ENCODE measurements at regions not wholly inside any gene's neighbourhood (a gene's known extent, or its start where the extent isn't known, plus 50 kb on each side); places are given as distances from the start of the nearest gene placed in this dataset.
"Not testable (repeated sequence)": the region's sequence is repeated elsewhere in the genome, so short reads cannot be mapped to it uniquely, and the experiment has no call there.

DNA sequence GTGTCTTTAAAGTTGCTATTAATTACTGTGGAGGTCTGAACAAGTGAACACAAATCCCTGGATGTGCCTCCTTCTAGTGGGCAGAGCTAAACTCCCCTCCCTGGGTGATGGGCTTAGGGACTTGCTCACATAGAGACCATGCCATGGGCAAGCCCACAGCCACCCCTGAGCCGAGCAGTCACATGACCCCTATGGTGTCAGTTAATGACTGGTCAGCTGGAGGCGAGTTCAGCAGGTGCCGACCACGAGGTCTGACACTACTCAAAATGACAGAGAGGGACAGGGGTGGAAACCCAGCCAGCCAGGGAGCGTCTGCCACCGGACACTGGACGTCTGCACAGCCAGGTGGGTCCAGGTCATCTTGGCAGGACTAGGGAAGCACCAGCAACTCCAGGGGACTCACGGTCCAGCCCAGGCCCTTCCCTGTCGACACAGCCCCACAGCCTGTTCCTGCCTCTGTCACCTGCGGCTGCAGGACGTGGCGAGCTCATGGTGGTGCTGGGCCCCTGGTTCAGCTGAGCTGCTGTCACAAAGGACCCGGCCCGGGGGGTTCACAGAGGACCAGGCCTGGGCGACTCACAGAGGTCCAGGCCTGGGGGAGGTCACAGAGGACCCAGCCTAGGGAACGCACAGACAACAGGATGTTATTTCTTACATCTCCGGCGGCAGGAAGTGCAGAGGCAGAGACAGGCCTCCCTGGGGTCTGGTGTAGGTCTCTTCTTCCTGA, 135.0 kb downstream of the BRD1 start:
- H3K27me3 Mint-ChIP-seq = no peaks in the 10 kb centered on the region
- H3K27ac Mint-ChIP-seq = no peak overlapping the region
- no peaks in the 10 kb centered on the region for H3K4me1 Mint-ChIP-seq
- CTCF ChIA-PET = no interaction called here
- no peak overlapping the region for H3K4me3 Mint-ChIP-seq
- POLR2A ChIA-PET = no interaction called here
- H3K36me3 Mint-ChIP-seq (ENCODE audit: low read depth) = no peaks in the 10 kb centered on the region
- H3K9me3 Mint-ChIP-seq = peaks cover 3% of the 10 kb centered on the region
- DNase-seq = no peak

DNA sequence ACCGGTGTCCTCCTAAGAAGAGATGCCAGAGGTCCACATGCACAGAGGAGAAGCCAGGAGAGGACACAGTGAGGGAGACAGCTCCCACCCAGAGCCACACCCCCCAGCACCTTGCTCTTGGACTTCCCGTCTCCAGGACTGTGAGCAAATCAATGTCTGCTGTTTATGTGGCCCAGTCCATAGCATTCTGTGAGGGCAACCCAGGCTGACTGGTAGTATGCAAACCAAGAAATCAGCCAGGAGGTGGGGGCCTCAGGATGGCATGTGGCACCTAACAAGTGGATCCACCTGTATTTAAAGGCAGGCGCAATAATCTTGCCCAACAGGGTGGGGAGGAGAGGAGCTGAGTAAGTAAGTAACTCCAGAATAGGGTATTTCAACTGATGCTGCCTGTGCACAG, 136.4 kb downstream of the BRD1 start:
- no peaks in the 10 kb centered on the region for H3K27me3 Mint-ChIP-seq
- no peak overlapping the region for H3K4me3 Mint-ChIP-seq
- no peak overlapping the region for H3K27ac Mint-ChIP-seq
- no peaks in the 10 kb centered on the region for H3K36me3 Mint-ChIP-seq (ENCODE audit: low read depth)
- no peaks in the 10 kb centered on the region for H3K4me1 Mint-ChIP-seq
- no peaks in the 10 kb centered on the region for H3K9me3 Mint-ChIP-seq
- POLR2A ChIA-PET = no interaction called here
- CTCF ChIA-PET = no interaction called here
- no peak for DNase-seq

- no peak for DNase-seq
- no peaks in the 10 kb centered on the region for H3K9me3 Mint-ChIP-seq
- H3K4me3 Mint-ChIP-seq = no peak overlapping the region
- no peaks in the 10 kb centered on the region for H3K4me1 Mint-ChIP-seq
- ChIA-PET POLR2A (no interaction called here), CTCF (no interaction called here)
- no peaks in the 10 kb centered on the region for H3K27me3 Mint-ChIP-seq
- H3K27ac Mint-ChIP-seq = no peak overlapping the region
- no peaks in the 10 kb centered on the region for H3K36me3 Mint-ChIP-seq (ENCODE audit: low read depth)
Observed at GRCh38 chr22:49690454-49690853, 137.2 kb downstream of the BRD1 start.

GRCh38 chr22:49689858-49690257, 137.8 kb downstream of the BRD1 start:
- Mint-ChIP-seq H3K4me3 (no peak overlapping the region), H3K27me3 (no peaks in the 10 kb centered on the region), H3K36me3 (ENCODE audit: low read depth) (no peaks in the 10 kb centered on the region), H3K9me3 (no peaks in the 10 kb centered on the region), H3K4me1 (no peaks in the 10 kb centered on the region), H3K27ac (no peak overlapping the region)
- CTCF ChIA-PET = no interaction called here
- POLR2A ChIA-PET = no interaction called here
- no peak for DNase-seq

- ChIA-PET CTCF (no interaction called here), POLR2A (no interaction called here)
- no peaks in the 10 kb centered on the region for H3K27me3 Mint-ChIP-seq
- no peak overlapping the region for H3K4me3 Mint-ChIP-seq
- no peak for DNase-seq
- no peaks in the 10 kb centered on the region for H3K9me3 Mint-ChIP-seq
- no peaks in the 10 kb centered on the region for H3K36me3 Mint-ChIP-seq (ENCODE audit: low read depth)
- H3K27ac Mint-ChIP-seq = no peak overlapping the region
- H3K4me1 Mint-ChIP-seq = no peaks in the 10 kb centered on the region
Observed at GRCh38 chr22:49689255-49689770, 138.4 kb downstream of the BRD1 start.

- peaks cover 4% of the 10 kb centered on the region for H3K27me3 Mint-ChIP-seq
- no peak overlapping the region for H3K27ac Mint-ChIP-seq
- no peaks in the 10 kb centered on the region for H3K9me3 Mint-ChIP-seq
- ChIA-PET CTCF (no interaction called here), POLR2A (no interaction called here)
- H3K4me1 Mint-ChIP-seq = no peaks in the 10 kb centered on the region
- H3K4me3 Mint-ChIP-seq = no peak overlapping the region
- DNase-seq = no peak
- no peaks in the 10 kb centered on the region for H3K36me3 Mint-ChIP-seq (ENCODE audit: low read depth)
Observed at GRCh38 chr22:49688516-49689254, 139.0 kb downstream of the BRD1 start.

- no peak overlapping the region for H3K4me3 Mint-ChIP-seq
- H3K9me3 Mint-ChIP-seq = no peaks in the 10 kb centered on the region
- POLR2A ChIA-PET = no interaction called here
- no peaks in the 10 kb centered on the region for H3K36me3 Mint-ChIP-seq (ENCODE audit: low read depth)
- no peak for DNase-seq
- H3K27me3 Mint-ChIP-seq = peaks cover 9% of the 10 kb centered on the region
- no peak overlapping the region for H3K27ac Mint-ChIP-seq
- CTCF ChIA-PET = no interaction called here
- H3K4me1 Mint-ChIP-seq = no peaks in the 10 kb centered on the region
Observed at GRCh38 chr22:49687786-49688515, 139.7 kb downstream of the BRD1 start.

GRCh38 chr22:49687333-49687732, 140.3 kb downstream of the BRD1 start:
- ChIA-PET POLR2A (no interaction called here), CTCF (no interaction called here)
- no peak overlapping the region for H3K4me3 Mint-ChIP-seq
- no peaks in the 10 kb centered on the region for H3K36me3 Mint-ChIP-seq (ENCODE audit: low read depth)
- H3K4me1 Mint-ChIP-seq = no peaks in the 10 kb centered on the region
- H3K27me3 Mint-ChIP-seq = peaks cover 9% of the 10 kb centered on the region
- no peak for DNase-seq
- no peak overlapping the region for H3K27ac Mint-ChIP-seq
- no peaks in the 10 kb centered on the region for H3K9me3 Mint-ChIP-seq

DNA sequence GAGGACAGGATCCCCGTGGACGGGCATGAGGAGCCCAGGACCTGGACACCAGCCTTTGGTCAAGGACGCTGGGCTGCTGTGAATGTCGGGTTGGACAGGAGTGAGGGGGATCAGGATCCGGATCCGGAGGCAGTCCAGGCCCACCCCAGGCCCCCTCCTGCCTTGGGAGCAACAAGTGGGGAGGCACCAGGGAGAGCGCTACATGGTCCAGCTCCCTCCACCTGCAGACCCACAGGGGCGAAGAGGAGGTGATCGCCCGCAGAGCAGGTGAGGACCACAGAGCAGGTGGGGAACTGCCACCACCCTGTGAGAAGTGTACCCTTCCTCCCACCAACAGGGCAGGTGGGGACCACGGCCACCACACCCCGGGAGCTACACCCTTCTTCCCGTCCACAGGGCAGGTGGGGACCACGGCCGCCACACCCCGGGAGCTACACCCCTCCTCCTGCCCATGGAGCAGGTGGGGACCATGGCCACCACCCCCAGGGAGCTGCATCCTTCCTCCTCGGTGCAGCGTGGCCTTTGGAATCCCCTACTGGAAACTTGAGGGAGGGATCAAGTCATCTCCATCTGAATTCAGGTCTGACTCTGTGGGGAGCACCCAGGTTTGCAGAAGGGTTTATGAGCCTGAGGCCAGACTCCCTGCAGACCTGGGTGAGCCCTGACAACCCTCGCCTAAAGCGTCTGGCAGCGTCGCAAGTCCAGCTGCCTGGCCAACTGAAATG, 141.0 kb downstream of the BRD1 start:
- CTCF ChIA-PET = interaction anchor here (0.6 kb wide), 1 partner anchor 92 kb away, joined by 3 read pairs; no protein-coding TSS in a partner anchor
- H3K9me3 Mint-ChIP-seq = no peaks in the 10 kb centered on the region

GRCh38 chr22:49685686-49686085, 142.0 kb downstream of the BRD1 start:
- ChIA-PET CTCF (no interaction called here), POLR2A (no interaction called here)
- Mint-ChIP-seq H3K4me1 (no peaks in the 10 kb centered on the region), H3K27me3 (peaks cover 9% of the 10 kb centered on the region), H3K9me3 (no peaks in the 10 kb centered on the region), H3K4me3 (no peak overlapping the region), H3K27ac (no peak overlapping the region), H3K36me3 (ENCODE audit: low read depth) (no peaks in the 10 kb centered on the region)
- DNase-seq = no peak

More for the DNA sequence above, 141.0 kb downstream of the BRD1 start:
- Mint-ChIP-seq H3K4me3 (no peak overlapping the region), H3K27ac (no peak overlapping the region), H3K36me3 (ENCODE audit: low read depth) (no peaks in the 10 kb centered on the region), H3K4me1 (no peaks in the 10 kb centered on the region), H3K27me3 (peaks cover 9% of the 10 kb centered on the region)
- POLR2A ChIA-PET = no interaction called here
- DNase-seq = no peak

- ChIA-PET CTCF (no interaction called here), POLR2A (no interaction called here)
- Mint-ChIP-seq H3K27me3 (peaks cover 12% of the 10 kb centered on the region), H3K27ac (no peak overlapping the region), H3K4me1 (no peaks in the 10 kb centered on the region), H3K36me3 (ENCODE audit: low read depth) (no peaks in the 10 kb centered on the region), H3K4me3 (no peak overlapping the region), H3K9me3 (no peaks in the 10 kb centered on the region)
- DNase-seq = no peak
Observed at GRCh38 chr22:49685116-49685515, 142.6 kb downstream of the BRD1 start.

DNA sequence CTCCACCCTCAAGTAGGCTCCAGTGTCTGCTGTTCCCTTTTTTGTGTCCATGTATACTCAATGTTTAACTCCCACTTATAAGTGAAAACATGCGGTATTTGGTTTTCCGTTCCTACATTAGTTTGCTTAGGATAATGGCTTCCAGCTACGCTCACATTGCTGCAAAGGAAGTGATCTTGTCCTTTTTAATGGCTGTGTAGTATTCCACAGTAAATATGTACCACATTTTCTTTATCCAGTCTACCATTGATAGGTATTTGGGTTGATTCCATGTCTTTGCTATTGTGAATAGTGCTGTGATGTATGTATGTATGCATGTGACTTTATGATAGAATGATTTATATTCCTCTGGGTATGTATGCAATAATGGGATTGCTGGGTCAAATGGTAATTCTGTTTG, 144.6 kb downstream of the BRD1 start:
- Mint-ChIP-seq H3K4me1 (no peaks in the 10 kb centered on the region), H3K36me3 (ENCODE audit: low read depth) (no peaks in the 10 kb centered on the region), H3K27me3 (peaks cover 24% of the 10 kb centered on the region), H3K27ac (no peak overlapping the region), H3K4me3 (no peak overlapping the region), H3K9me3 (no peaks in the 10 kb centered on the region)
- no peak for DNase-seq
- ChIA-PET CTCF (no interaction called here), POLR2A (no interaction called here)

GRCh38 chr22:49680819-49681218, 146.9 kb downstream of the BRD1 start:
- CTCF ChIA-PET; POLR2A ChIA-PET; DNase-seq; H3K4me3 Mint-ChIP-seq; H3K27ac Mint-ChIP-seq; H3K4me1 Mint-ChIP-seq; H3K9me3 Mint-ChIP-seq; H3K36me3 Mint-ChIP-seq (ENCODE audit: low read depth): not testable (repeated sequence)
- H3K27me3 Mint-ChIP-seq = peaks cover 27% of the 10 kb centered on the region

Measured in activated CD4-positive, alpha-beta T cell treated with anti-CD3 and anti-CD28 coated beads, Interleukin-2, amount 10 ng/mL, durations not matched to agents 7 days and 5 days (primary cell).